ENCODE measurements at regions not wholly inside any gene's neighbourhood (a gene's known extent, or its start where the extent isn't known, plus 50 kb on each side); places are given as distances from the start of the nearest gene placed in this dataset.
"Not testable (repeated sequence)": the region's sequence is repeated elsewhere in the genome, so short reads cannot be mapped to it uniquely, and the experiment has no call there.

- Histone ChIP-seq H3K9ac (ENCODE audit: low read depth, low read length) (no peak overlapping the region), H3K9me3 (ENCODE audit: insufficient read depth, low read depth, low read length) (no peaks in the 10 kb centered on the region), H3K27ac (ENCODE audit: low read length) (no peak overlapping the region), H3K4me1 (ENCODE audit: insufficient read depth, low read length) (peaks cover 4% of the 10 kb centered on the region; the same call in 1 of the 2 replicates), H3K36me3 (ENCODE audit: insufficient read depth, low read depth, low read length) (no peaks in the 10 kb centered on the region), H3K27me3 (ENCODE audit: insufficient read depth, low read length) (peaks cover 38% of the 10 kb centered on the region), H3K4me3 (ENCODE audit: low read length) (no peak overlapping the region)
These were observed 150.8 kb downstream of the NRN1 start for GRCh38 chr6:5855787-5856470.

GRCh38 chr6:5854899-5855298 is 151.8 kb downstream of the NRN1 start:
- H3K9me3 ChIP-seq (ENCODE audit: insufficient read depth, low read depth, low read length) = no peaks in the 10 kb centered on the region
- no peak overlapping the region for H3K9ac ChIP-seq (ENCODE audit: low read depth, low read length)
- peaks cover 48% of the 10 kb centered on the region for H3K27me3 ChIP-seq (ENCODE audit: insufficient read depth, low read length)
- no peaks in the 10 kb centered on the region for H3K36me3 ChIP-seq (ENCODE audit: insufficient read depth, low read depth, low read length)
- no peak overlapping the region for H3K4me3 ChIP-seq (ENCODE audit: low read length)
- no peak overlapping the region for H3K27ac ChIP-seq (ENCODE audit: low read length)
- peaks cover 13% of the 10 kb centered on the region for H3K4me1 ChIP-seq (ENCODE audit: insufficient read depth, low read length)

GRCh38 chr6:5851261-5851757 is 155.4 kb downstream of the NRN1 start:
- Histone ChIP-seq H3K27me3 (ENCODE audit: insufficient read depth, low read length) (peaks cover 84% of the 10 kb centered on the region), H3K4me3 (ENCODE audit: low read length) (peak overlapping the region; percentile 66), H3K36me3 (ENCODE audit: insufficient read depth, low read depth, low read length) (no peaks in the 10 kb centered on the region), H3K9me3 (ENCODE audit: insufficient read depth, low read depth, low read length) (no peaks in the 10 kb centered on the region), H3K27ac (ENCODE audit: low read length) (peak overlapping the region; percentile 5), H3K9ac (ENCODE audit: low read depth, low read length) (peak overlapping the region; percentile 71; the same call in 1 of the 2 replicates), H3K4me1 (ENCODE audit: insufficient read depth, low read length) (peaks cover 13% of the 10 kb centered on the region)

DNA sequence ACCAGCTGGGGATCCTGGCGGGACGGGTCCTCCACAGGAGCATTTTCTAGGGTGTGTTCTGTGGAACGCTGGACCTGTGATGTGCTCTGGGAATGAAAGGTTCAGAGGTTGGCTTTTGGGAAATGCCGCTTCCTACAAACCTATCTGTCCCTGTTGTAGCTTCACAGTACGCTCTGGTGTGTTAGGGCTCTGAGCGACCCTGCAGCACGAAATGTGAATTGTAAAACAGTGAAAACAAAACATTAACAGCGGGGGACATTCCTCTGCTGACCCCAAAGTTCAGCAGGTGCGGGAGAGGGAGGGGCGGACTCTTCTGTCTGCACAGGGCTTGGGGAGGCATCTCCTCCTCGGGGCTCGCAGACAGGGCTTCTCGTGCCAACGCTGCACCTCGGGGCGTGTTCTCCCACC is 155.9 kb downstream of the NRN1 start:
- peak overlapping the region; percentile 71; the same call in 1 of the 2 replicates for H3K9ac ChIP-seq (ENCODE audit: low read depth, low read length)
- peak overlapping the region; percentile 66 for H3K4me3 ChIP-seq (ENCODE audit: low read length)
- no peaks in the 10 kb centered on the region for H3K36me3 ChIP-seq (ENCODE audit: insufficient read depth, low read depth, low read length)
- no peak overlapping the region for H3K27ac ChIP-seq (ENCODE audit: low read length)
- peaks cover 13% of the 10 kb centered on the region for H3K4me1 ChIP-seq (ENCODE audit: insufficient read depth, low read length)
- no peaks in the 10 kb centered on the region for H3K9me3 ChIP-seq (ENCODE audit: insufficient read depth, low read depth, low read length)
- H3K27me3 ChIP-seq (ENCODE audit: insufficient read depth, low read length) = peaks cover 88% of the 10 kb centered on the region

- H3K27ac ChIP-seq (ENCODE audit: low read length) = no peak overlapping the region
- peaks cover 13% of the 10 kb centered on the region for H3K4me1 ChIP-seq (ENCODE audit: insufficient read depth, low read length)
- H3K4me3 ChIP-seq (ENCODE audit: low read length) = no peak overlapping the region
- no peaks in the 10 kb centered on the region for H3K9me3 ChIP-seq (ENCODE audit: insufficient read depth, low read depth, low read length)
- H3K9ac ChIP-seq (ENCODE audit: low read depth, low read length) = no peak overlapping the region
- H3K27me3 ChIP-seq (ENCODE audit: insufficient read depth, low read length) = peaks cover 74% of the 10 kb centered on the region
- no peaks in the 10 kb centered on the region for H3K36me3 ChIP-seq (ENCODE audit: insufficient read depth, low read depth, low read length)
These were observed 159.8 kb downstream of the NRN1 start for GRCh38 chr6:5846889-5847288.

GRCh38 chr6:5846335-5846734 is 160.4 kb downstream of the NRN1 start:
- H3K9me3 ChIP-seq (ENCODE audit: insufficient read depth, low read depth, low read length) = no peaks in the 10 kb centered on the region
- no peak overlapping the region for H3K4me3 ChIP-seq (ENCODE audit: low read length)
- H3K36me3 ChIP-seq (ENCODE audit: insufficient read depth, low read depth, low read length) = no peaks in the 10 kb centered on the region
- H3K4me1 ChIP-seq (ENCODE audit: insufficient read depth, low read length) = peaks cover 8% of the 10 kb centered on the region
- no peak overlapping the region for H3K9ac ChIP-seq (ENCODE audit: low read depth, low read length)
- peaks cover 69% of the 10 kb centered on the region for H3K27me3 ChIP-seq (ENCODE audit: insufficient read depth, low read length)
- H3K27ac ChIP-seq (ENCODE audit: low read length) = no peak overlapping the region

DNA sequence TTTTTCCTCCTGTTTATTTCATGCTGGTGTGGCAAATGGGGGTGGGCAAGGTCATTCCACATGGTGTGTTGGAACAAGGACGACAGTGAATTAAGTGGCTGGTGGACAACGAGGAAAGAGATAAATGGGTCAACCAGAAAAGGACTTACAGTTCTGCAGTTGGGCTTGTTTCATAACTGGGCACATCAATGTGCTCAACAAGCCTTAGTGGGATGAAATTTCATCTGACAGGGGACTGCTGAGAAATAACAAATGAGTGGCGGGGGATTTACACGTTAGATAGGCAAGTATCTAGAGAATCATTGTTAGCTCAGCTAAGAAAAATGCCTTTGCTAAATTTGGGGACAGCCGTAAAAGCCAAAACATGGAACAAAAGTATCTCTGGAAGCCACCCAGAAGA is 163.6 kb downstream of the NRN1 start:
- no peak overlapping the region for H3K27ac ChIP-seq (ENCODE audit: low read length)
- no peak overlapping the region for H3K9ac ChIP-seq (ENCODE audit: low read depth, low read length)
- peaks cover 54% of the 10 kb centered on the region for H3K27me3 ChIP-seq (ENCODE audit: insufficient read depth, low read length)
- no peaks in the 10 kb centered on the region for H3K4me1 ChIP-seq (ENCODE audit: insufficient read depth, low read length)
- H3K9me3 ChIP-seq (ENCODE audit: insufficient read depth, low read depth, low read length) = no peaks in the 10 kb centered on the region
- H3K4me3 ChIP-seq (ENCODE audit: low read length) = no peak overlapping the region
- no peaks in the 10 kb centered on the region for H3K36me3 ChIP-seq (ENCODE audit: insufficient read depth, low read depth, low read length)

DNA sequence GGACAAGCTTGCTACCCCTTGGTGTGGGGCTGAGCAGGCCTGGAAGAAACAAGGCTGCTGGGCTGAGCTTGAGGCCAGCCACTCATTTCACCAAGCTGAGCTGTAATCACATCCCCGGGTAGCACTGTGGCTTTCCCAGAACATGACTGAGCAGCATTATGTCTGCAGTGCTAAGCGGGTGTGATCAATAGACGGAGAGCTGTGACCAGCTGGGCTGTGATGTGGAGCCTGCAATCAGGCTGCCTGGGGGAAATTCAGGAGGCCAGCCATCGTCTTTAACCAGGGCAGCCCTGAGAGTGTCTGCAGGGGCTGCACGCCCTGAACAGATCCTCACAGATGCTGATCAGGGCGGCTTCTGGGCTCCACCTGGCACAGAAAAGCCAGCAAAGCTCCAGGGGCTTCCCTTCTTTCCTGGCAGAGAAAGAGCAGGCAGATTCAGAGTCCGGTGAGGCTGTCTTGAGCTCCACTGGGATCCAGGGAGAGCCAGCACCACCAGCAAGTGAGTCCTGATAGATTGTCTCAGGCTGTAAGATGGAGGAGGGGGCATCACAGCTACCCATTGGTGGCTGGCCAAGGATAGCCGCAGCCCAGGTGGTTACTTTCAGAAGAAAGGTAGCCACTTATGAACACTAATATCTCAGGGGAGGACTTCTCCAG is 165.9 kb downstream of the NRN1 start:
- Histone ChIP-seq H3K9me3 (ENCODE audit: insufficient read depth, low read depth, low read length) (no peaks in the 10 kb centered on the region; the same call in 1 of the 2 replicates), H3K9ac (ENCODE audit: low read depth, low read length) (no peak overlapping the region), H3K27me3 (ENCODE audit: insufficient read depth, low read length) (peaks cover 32% of the 10 kb centered on the region), H3K4me1 (ENCODE audit: insufficient read depth, low read length) (no peaks in the 10 kb centered on the region), H3K36me3 (ENCODE audit: insufficient read depth, low read depth, low read length) (no peaks in the 10 kb centered on the region), H3K4me3 (ENCODE audit: low read length) (no peak overlapping the region), H3K27ac (ENCODE audit: low read length) (no peak overlapping the region)

GRCh38 chr6:5838656-5839396 is 167.9 kb downstream of the NRN1 start:
- Histone ChIP-seq H3K4me3 (ENCODE audit: low read length) (no peak overlapping the region), H3K27ac (ENCODE audit: low read length) (no peak overlapping the region), H3K9ac (ENCODE audit: low read depth, low read length) (no peak overlapping the region), H3K27me3 (ENCODE audit: insufficient read depth, low read length) (peaks cover 15% of the 10 kb centered on the region; the same call in 1 of the 2 replicates), H3K4me1 (ENCODE audit: insufficient read depth, low read length) (no peaks in the 10 kb centered on the region), H3K9me3 (ENCODE audit: insufficient read depth, low read depth, low read length) (no peaks in the 10 kb centered on the region; the same call in 1 of the 2 replicates), H3K36me3 (ENCODE audit: insufficient read depth, low read depth, low read length) (no peaks in the 10 kb centered on the region)

DNA sequence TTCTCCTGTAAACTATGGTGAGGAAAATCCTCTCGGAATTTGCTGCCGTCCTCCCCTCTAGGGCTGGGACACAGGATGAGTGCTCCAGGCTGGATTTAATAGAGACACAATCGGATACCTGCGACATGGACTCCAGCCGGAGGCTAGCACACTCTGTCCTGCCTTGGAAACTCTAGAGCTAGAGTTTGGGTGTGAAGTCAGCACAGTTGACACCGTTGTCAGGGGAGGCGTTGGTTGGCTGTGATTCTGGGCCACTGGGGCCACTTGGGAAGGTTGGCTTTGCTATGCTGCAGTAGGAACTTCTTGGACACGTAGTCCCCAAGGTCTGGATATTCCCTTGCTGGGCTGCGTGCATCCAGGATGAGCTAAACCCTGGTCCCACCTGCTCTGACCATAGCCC is 169.4 kb downstream of the NRN1 start:
- Histone ChIP-seq H3K27me3 (ENCODE audit: insufficient read depth, low read length) (peaks cover 15% of the 10 kb centered on the region; the same call in 1 of the 2 replicates), H3K9ac (ENCODE audit: low read depth, low read length) (no peak overlapping the region), H3K4me3 (ENCODE audit: low read length) (no peak overlapping the region), H3K36me3 (ENCODE audit: insufficient read depth, low read depth, low read length) (no peaks in the 10 kb centered on the region), H3K4me1 (ENCODE audit: insufficient read depth, low read length) (no peaks in the 10 kb centered on the region), H3K9me3 (ENCODE audit: insufficient read depth, low read depth, low read length) (no peaks in the 10 kb centered on the region; the same call in 1 of the 2 replicates), H3K27ac (ENCODE audit: low read length) (no peak overlapping the region)

- not testable (repeated sequence) for H3K27ac ChIP-seq (ENCODE audit: low read length)
These were observed 170.1 kb downstream of the NRN1 start for GRCh38 chr6:5836597-5836996.

More at GRCh38 chr6:5836597-5836996, 170.1 kb downstream of the NRN1 start:
- H3K9ac ChIP-seq (ENCODE audit: low read depth, low read length); H3K4me3 ChIP-seq (ENCODE audit: low read length); H3K36me3 ChIP-seq (ENCODE audit: insufficient read depth, low read depth, low read length); H3K9me3 ChIP-seq (ENCODE audit: insufficient read depth, low read depth, low read length); H3K4me1 ChIP-seq (ENCODE audit: insufficient read depth, low read length): not testable (repeated sequence)
- H3K27me3 ChIP-seq (ENCODE audit: insufficient read depth, low read length) = peaks cover 15% of the 10 kb centered on the region; the same call in 1 of the 2 replicates
